ENCODE measurements at regions not wholly inside any gene's neighbourhood (a gene's known extent, or its start where the extent isn't known, plus 50 kb on each side); places are given as distances from the start of the nearest gene placed in this dataset.
"Not testable (repeated sequence)": the region's sequence is repeated elsewhere in the genome, so short reads cannot be mapped to it uniquely, and the experiment has no call there.

DNA sequence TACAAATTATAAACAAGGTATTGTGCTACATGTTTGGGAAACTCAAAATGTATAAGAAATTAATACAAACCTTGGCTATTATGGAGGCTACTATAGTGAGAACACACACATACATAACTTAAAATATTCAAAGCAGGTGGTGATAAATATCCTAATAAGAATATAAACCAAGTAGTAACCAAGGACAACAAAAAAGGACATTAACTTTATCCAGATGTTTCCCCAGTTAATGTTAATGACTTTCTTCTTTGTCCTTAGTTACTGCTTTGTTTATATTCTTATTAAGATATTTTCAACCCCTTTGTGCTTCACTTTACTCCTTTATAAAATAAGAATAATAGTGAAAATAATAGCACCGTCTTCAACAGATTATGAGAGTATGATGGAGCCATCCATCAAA lies 241.6 kb downstream of the CALCRL start:
- DNase-seq (ENCODE audit: low read depth, low spot score), result no peak

DNA sequence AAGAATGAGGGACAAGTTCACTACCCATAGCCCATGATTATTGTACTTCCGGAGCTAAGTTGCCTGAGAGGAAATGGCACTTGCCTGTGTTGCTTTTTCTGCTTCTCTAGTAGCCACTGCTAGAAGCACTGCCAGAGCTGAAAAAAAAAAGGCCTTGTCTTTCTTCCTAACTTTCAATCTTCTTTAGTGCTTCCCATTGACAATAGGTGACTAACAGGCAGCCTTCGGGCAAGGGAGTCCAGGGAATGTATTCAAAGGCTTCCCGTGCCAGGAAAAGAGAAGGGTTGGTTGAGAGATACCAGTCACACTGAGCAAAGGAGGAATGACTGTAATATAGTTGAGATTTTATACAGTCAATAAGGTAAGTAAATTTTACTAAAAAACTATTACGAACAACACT lies 242.0 kb downstream of the CALCRL start:
- DNase-seq (ENCODE audit: low read depth, low spot score), result peak; percentile 73

DNA sequence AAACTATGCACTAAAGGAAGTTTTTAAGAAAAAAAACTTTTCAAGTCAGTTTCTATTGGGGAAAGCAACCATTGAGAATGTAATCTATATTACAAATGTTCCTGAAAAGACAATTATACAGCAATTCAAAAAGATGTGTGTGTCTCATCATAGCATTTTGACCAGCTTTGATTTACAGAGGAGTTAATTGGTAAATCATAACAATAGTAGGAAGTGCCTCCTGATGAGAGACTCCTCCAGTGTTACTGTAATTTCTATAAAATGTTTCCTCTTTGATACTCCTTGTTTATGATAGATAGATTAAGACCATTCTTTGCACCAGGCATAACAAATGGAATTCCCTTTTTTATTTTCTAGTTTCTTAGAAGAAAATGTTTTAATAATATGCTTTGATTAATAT lies 249.9 kb downstream of the CALCRL start:
- no peak for DNase-seq (ENCODE audit: low read depth, low spot score)

DNA sequence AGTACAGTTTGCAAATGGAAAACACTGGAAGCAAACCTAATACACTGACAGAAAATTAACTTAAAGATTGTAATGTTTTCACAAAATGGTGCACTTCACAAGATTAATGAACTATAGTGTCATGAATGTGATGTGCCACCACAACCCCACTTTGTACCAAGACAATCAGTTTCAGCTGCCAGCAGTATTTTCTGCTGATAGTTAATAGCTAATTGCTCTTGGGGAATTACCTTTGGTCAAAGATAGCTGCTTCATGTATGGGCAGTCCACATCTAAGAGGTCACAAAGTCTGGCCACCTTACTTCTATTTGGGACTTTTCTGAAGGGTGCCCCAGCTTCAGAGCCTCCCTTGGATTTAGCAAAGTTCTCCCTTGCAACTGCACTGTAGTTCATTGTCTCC lies 254.0 kb downstream of the CALCRL start:
- DNase-seq (ENCODE audit: low read depth, low spot score), result no peak

DNA sequence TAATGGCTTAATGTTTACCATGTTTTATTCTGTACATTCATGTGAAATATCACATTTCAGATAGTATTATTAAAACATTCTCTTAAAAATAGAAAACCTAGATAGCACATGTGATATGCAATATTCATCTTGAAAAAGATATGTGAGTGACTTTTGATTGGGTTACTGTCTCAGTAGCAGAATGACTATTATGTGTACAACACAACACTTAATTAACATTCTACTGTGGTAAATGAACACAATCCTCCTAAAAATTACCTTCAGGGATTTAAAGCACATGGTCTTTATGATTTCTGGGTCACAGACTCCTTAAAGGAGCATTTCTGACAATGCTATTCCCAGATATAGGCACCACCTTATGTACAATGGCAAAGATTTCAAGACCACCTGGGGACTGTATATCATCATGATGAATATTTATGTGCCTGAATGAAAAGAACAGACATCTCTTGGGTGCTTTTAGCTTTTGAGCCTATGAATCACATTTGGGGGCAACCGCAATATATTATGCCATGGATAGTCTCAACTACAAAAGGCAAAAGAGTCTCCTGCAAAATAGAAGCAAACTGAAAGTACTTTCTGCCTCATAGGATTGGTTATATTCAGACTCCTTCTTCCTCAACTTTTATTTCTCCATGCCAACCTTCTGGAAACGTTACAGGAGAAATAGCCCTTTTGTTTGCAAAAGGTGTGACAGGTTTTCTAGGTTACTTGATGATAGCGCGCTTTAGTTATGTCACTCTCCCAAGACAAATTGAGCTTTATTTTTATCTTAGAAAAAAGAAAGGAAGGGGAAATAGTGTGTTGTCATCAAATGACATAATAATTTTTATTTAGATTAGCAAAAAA lies 259.0 kb downstream of the CALCRL start:
- no peak for DNase-seq (ENCODE audit: low read depth, low spot score)

DNA sequence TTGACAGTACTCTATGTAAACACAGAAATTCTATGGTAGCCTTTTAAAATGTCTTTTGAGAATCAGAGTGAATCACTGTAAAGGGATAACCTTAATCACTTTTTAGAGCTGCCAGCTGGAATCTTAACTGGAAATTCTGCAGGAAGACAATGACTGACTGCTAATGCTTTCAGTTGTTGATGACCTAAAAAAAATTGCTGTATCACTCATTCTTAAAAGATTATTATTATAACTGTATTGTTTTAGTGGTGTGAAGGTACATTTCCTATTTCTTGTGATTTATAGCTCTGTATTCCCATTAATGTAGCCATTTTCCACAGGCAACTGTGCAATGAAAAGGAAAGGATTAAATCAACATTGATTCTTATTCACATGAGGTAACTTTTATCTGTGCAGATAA lies 260.5 kb downstream of the CALCRL start:
- DNase-seq (ENCODE audit: low read depth, low spot score), result no peak

DNA sequence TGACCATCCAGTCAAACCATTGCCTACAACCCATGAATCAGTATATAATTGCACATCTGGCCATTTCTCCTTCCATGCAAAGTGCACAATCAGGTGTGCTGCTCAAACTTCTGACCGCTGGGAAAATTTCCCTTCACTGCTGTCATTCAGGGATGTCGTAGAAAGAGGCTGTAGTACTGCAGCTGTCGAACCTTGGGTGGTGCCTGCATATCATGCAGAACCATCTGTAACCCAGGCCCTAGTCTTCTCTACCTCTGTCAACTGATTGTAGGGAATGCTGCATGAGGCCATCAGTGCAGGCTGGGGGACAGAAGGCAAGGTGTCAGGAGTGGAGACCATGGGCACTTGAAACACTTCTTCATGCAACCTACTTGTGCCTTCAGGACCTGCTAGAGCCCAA lies 267.5 kb downstream of the CALCRL start:
- no peak for DNase-seq (ENCODE audit: low read depth, low spot score)

DNA sequence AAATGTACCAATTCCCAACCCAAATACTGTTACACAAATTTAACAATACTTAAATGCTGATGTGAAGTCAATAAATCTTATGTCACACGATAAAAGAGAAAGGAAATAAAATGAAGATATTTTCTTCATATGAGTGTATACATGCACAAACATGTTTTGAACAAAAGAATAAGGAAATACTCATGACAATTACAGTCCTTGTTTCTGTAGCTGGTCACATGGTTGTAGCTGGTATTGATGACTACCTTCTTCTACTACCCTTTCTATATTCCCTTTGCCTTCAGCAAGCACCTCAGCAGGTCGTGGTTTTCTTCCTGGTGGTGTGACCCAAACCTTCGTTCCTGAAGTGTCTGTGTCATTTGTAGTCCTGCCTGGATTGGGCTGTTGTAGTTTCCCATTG lies 269.2 kb downstream of the CALCRL start:
- not testable (repeated sequence) for DNase-seq (ENCODE audit: low read depth, low spot score)

DNA sequence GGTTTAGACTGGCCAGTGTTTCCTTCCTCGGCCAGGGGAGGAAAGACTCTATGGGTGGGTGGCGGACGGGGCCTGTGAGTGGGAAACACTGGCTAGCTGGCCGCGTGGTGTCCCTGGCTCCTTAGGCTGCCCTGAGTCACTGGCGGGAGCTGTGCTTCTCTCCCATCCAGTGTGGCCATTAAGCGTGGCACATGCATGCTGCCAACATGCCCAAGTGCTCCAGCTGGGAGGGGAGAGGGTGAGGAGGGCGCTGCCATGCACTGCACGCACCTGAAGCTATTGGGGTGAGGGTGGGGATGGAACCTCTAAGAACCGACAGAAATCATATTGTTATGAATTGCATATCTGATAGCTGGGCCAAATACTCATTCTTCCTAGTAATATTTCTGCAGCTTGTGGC lies 270.8 kb downstream of the CALCRL start:
- no peak for DNase-seq (ENCODE audit: low read depth, low spot score)

DNA sequence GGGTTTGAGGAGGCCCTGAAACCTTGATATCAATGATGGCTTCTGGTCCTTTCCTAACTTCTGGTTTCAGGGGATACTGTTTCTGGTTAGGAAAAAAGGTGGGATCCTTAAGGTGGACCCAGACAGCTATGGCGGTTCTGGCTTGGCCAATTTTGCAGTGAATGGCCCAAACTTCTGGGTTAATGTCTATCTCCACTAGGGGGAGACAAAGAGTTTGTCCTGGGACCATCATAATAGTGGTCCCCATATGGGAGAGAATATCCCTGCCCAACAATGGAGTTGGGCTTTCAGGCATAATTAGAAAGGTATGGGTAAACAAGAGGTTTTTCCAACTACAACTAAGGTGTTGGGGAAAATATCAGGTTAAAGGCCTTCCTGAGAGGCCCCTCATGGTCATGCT lies 273.5 kb downstream of the CALCRL start:
- DNase-seq (ENCODE audit: low read depth, low spot score), result no peak

DNA sequence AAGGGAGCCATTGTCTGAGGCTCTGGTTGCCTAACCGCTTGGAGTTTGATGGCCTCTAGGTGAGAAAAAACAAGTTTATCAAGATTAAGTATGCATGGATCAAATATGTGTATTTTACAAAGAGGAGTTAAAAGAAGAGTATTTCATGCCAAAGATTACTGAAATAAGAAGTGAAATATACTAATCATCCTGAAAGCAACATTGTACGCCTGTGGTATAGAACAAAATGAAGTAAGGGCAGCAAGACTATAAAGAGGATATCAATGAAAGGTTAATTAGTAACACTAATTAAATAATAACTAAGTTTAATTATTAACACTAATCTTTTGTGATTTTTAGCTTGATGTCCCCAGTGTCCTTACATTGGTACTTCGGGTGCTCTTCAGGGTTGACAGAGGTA lies 276.7 kb downstream of the CALCRL start:
- no peak for DNase-seq (ENCODE audit: low read depth, low spot score)

DNA sequence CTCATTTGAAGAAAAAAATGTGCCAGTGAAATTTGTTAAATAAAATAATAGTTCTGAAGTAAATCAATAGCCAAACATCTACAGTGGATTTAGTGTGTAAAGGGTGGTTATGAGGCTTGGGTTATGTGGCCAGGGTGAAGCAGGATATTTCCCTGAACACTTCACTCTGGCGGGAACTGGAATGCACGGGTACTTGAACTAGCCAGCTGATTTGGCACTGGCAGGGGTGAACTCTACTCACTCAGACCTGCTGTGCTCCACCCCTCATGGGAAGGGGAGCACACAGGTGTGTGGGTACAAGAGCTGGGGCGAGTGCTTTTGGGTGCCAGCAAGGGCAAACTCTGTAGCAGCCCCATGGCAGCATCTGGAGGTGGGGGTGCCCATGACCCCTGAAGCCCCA lies 278.2 kb downstream of the CALCRL start:
- DNase-seq (ENCODE audit: low read depth, low spot score), result no peak

DNA sequence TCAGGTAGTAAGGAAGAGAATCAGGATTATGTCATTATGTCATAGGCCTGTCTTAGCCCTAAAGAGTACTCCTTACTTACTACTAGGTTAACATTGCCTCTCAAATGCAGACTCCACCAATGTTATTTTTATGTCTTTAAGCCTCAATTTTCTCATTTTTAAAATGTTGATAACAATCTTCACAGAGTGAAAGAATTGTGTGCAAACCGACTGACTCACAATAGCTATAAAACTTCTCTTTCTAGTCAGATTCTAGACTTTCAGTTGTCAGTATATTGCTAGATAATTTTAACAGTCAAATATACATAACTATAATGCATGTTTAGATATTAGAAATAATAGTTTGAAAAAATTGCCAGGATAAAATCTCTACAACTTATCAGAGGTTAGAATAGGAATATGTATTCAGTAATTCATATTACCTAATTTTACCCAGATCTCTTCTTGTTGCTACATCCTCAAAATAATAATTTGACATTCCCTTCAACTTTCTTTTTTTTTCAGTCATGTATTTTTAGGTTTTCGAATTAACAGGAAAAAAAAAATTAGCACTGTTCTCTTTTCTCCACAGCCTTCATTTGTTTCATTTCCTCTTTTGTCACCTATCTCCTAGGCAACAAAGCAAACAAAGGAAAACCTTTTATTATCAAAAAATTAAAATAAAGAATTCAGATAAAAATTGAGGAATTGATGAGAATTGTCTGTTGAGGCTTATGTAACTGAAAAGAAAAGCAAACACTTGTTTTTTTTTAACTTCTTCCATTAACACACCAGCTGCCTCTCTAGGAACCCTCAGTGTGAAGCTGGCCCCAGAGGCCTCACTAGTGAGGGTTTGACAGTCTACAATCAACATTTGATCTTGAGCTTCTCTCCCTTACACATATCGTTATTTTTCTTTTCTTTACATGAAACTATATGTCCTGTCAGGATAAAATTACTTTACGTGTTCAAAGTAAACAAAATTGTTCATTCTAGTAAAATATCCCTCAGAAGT lies 279.0 kb downstream of the CALCRL start:
- DNase-seq (ENCODE audit: low read depth, low spot score), result peak; percentile 29

DNA sequence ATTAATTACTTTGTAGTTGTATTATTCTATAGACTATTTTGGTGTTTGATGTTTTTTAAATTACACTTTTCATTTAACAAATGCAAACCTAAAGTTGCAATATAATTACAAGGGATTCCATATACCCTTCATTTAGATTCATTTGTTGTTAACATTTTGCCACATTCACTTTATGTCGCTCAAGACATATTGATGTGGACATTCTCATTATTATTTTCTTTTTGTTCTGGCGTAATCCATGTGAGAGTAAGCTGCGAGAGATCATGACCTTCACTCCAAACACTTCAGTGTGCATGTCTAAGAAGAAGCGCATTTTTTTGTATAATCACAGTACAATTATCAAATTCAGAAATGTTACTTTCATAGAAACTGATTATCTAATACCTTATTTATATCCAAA lies 280.6 kb downstream of the CALCRL start:
- DNase-seq (ENCODE audit: low read depth, low spot score), result no peak

DNA sequence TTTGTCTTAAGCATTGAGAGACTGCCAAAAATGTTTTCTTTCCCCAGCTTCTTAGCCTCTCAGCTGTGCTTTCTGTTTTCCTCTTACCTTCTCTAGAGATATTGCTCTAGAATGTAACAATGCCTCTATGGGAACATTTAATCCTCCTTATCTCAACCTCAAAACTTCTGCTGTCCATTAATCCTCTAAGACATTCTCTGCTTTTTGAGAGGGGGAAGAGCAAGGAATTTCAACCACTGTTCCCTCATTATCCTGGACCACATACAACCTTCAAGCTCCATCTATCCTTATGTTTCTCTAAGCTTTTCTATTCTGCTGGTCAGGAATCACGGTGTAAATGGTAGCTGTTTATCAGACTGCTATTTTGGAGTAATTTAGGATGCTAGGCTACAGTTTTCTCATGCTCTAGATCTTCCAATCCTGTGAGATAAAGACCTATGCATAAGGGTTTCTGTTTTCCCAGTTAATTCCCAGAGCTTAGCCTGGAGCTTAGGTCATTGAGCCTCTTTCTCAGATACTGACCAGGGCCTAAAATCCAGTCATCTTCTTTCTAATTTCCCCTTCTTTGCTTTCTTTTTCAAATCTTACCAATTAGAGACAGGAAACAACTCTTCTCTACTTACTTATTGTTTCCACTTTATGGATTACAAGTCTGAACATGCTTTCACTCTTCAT lies 282.0 kb downstream of the CALCRL start:
- no peak for DNase-seq (ENCODE audit: low read depth, low spot score)

DNA sequence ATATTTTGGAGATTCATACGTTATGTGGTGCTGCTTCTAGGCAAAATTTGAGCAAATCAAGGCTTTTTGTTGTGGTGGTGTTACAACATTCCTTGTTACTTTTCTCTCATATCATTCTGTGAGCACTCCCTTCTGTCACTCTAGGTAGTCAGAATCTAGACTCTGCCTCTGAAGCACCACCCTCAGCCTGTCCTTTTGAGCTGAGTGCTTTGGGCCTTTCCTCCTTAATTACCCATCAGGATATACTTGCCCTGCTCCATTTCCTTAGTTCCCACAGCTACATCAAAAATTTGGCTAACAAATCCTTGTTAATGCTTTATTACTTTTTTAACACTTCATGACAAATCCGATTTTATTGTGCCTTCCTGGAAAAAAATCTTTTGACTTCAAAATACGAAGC lies 289.6 kb downstream of the CALCRL start:
- DNase-seq (ENCODE audit: low read depth, low spot score), result no peak

DNA sequence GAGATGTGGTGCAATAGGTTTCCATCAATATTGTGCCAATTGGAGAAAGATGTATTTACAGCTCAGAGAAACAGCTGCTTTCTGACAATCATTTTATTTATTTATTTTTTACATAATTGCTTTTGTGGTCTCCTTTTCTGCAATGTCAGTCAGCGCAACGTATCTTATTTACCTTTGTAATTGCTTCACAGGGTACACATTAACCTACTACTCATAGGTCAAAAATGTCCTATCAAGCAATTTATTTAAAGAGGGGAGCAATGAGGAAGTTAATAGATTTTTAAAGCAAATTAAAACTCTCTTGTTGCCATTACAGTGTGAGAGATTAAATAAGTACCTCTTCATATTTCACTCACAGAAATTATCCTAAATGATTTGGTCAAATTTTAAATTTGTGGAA lies 291.0 kb downstream of the CALCRL start:
- no peak for DNase-seq (ENCODE audit: low read depth, low spot score)

DNA sequence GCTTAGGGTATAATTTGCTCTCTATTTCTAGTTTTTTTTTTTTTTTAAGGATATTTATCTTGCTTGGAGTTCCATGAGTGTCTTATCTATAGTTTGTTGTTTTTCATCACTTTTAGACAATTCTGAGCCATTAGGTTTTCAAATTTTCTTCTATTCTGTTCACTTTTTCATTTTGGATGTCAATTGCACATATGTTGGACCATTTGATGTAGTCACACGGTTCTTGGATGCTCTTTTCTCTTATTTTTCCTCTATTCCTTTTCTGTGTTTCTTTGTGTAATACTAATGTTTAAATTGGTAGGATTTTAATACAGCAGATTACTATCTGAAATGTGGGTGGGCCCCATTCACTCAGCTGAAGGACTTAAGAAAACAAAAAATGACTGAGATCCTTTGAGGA lies 292.6 kb downstream of the CALCRL start:
- no peak for DNase-seq (ENCODE audit: low read depth, low spot score)

DNA sequence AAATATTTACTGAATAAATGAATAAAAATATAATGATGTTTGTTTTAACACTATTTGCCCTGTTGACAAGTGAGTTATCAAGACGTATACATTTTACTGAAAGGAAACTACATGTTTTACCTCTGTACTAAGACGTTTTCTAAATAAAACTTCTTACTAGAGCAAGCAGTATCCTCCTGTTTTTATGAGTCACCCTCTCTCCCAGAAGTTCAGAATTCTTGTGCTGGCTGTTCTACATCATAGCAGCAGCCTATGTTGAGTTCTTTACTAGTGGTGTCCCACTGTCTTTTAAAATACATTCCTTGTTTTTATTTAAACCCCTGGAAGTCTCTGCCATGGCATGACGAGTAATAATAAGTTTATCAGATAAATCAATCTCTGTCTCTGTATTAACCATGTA lies 297.4 kb downstream of the CALCRL start:
- DNase-seq (ENCODE audit: low read depth, low spot score), result no peak

DNA sequence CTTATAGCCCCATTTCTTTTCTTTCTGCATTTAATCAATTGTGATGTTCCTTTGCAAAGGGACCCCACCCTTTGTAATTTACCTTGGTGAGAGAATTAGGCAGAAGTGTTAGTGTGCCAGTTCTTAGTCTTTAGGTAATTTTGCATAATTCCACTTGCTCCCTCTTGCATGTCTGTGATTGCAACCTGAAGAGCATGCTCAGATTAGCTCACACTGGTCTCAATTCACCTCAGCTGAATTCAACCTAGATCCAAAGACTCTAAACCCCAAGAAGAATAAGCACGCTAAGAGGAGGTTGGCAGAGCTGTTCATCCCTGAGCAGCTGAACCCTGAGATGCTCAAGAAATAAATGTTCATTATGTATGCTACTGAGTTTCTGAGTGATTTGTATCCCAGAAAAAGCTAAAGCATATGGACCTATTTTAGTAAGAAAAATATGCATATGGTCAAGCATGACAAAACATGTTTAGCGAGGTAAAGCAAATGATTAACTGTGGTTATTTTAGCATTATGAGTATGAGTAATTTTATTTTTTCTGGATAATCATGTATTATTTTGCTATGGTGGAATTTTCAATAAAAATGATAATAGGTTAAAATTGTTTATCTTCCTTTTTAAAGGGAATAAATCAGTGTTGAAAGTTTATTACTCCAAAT lies 299.2 kb upstream of the ZSWIM2 start:
- DNase-seq (ENCODE audit: low read depth, low spot score), result no peak

DNA sequence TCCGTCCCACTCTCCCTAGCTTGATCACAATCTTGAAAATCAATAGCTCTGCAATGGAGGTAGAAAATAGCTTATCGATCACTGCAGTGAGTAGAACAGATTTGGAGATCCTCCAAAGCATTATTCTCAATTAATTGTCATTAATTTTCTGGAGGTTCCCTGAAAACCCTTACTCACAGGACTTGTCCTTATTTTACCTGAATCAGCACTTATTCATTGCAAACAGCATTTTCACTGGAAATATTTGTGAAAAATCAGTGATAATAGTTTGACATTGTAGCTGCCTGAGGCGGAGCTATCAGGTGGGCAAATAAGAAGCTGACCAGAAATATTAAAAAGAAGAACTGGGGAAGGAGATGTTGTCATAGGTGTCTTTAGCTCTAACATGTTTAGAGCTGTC lies 294.6 kb upstream of the ZSWIM2 start:
- DNase-seq (ENCODE audit: low read depth, low spot score), result no peak

Data from pulmonary artery endothelial cell (primary cell).